HFF-Myc (cell line): ENCODE measurements at regions not wholly inside any gene's neighbourhood (a gene's known extent, or its start where the extent isn't known, plus 50 kb on each side); places are given as distances from the start of the nearest gene placed in this dataset.

ENCODE experiments used
- DNase-seq: peaks from one replicate; pipeline ENCODE4 v3.0.0-alpha.2; 2011; ENCODE audit warnings: low read depth; ENCODE audit errors: extremely low read depth
- H3K4me3 ChIP-seq: replicated peaks from 2 replicates; pipeline ENCODE4 v1.5.1; 2011; ENCODE audit warnings: low read depth, mild to moderate bottlenecking, control low read depth, low read length
- TF ChIP-seq, protein P1 (sequence below): IDR thresholded peaks from 2 replicates; pipeline ENCODE4 v1.5.1; 2012; ENCODE audit warnings: mild to moderate bottlenecking, low read depth, low read length, control low read depth; ENCODE audit errors: missing control alignments

GRCh38 chr2:38127277-38127676 is 51.3 kb upstream of the CYP1B1 start:
- H3K4me3 ChIP-seq = no peak overlapping the region
- TF ChIP-seq, protein P1, sequence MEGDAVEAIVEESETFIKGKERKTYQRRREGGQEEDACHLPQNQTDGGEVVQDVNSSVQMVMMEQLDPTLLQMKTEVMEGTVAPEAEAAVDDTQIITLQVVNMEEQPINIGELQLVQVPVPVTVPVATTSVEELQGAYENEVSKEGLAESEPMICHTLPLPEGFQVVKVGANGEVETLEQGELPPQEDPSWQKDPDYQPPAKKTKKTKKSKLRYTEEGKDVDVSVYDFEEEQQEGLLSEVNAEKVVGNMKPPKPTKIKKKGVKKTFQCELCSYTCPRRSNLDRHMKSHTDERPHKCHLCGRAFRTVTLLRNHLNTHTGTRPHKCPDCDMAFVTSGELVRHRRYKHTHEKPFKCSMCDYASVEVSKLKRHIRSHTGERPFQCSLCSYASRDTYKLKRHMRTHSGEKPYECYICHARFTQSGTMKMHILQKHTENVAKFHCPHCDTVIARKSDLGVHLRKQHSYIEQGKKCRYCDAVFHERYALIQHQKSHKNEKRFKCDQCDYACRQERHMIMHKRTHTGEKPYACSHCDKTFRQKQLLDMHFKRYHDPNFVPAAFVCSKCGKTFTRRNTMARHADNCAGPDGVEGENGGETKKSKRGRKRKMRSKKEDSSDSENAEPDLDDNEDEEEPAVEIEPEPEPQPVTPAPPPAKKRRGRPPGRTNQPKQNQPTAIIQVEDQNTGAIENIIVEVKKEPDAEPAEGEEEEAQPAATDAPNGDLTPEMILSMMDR = no peak
- no peak for DNase-seq

DNA sequence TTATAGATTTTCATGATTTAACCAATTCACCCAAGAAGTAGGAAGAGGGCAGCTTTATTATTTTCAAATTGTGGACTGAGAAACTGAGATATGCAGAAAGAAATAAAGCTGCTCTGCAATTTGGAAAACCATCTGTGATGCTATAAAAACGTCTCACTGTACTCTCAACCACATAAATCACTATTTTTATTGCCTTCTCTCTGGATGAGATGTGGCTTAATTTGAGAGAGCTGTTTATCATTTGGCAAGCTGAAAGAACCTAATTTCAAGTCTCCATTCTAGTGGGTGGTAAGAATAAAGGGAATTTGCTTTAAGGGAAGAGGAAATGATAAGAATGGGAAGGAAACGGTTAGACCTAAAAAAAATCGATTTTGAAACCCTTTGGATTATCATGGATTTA is 49.9 kb upstream of the CYP1B1 start:
- DNase-seq = no peak
- H3K4me3 ChIP-seq = no peak overlapping the region
- TF ChIP-seq, protein P1 = no peak
